ENCODE measurements at regions not wholly inside any gene's neighbourhood (a gene's known extent, or its start where the extent isn't known, plus 50 kb on each side); places are given as distances from the start of the nearest gene placed in this dataset.

- no peak for DNase-seq (ENCODE audit: low read depth in 1 of 2, low spot score in 1 of 2)
- no peaks in the 10 kb centered on the region for H3K27me3 ChIP-seq (ENCODE audit: insufficient read depth, poor library complexity, severe bottlenecking)
- H3K27ac ChIP-seq (replicated peaks) = no peak overlapping the region
- H3K4me3 ChIP-seq (replicated peaks; ENCODE audit: insufficient read depth, low read length) = no peak overlapping the region
- TF ChIP-seq SPI1 (IDR thresholded peaks at IDR 0.05; ENCODE audit: borderline replicate concordance, low read depth) (no peak), CTCF (IDR thresholded peaks at IDR 0.05; ENCODE audit: insufficient read depth, low read length) (no peak), GABPA (IDR thresholded peaks at IDR 0.05; ENCODE audit: low read depth) (no peak), POLR2AphosphoS5 (IDR thresholded peaks at IDR 0.05; ENCODE audit: low read depth) (no peak), REST (IDR thresholded peaks at IDR 0.05; ENCODE audit: insufficient replicate concordance, low read depth) (no peak)
Measured at GRCh38 chr19:28022506-28022905, 1190.4 kb downstream of the UQCRFS1 start.

GRCh38 chr19:28021259-28022185 is 1191.4 kb downstream of the UQCRFS1 start:
- no peak for DNase-seq (ENCODE audit: low read depth in 1 of 2, low spot score in 1 of 2)
- H3K27me3 ChIP-seq (ENCODE audit: insufficient read depth, poor library complexity, severe bottlenecking) = no peaks in the 10 kb centered on the region
- TF ChIP-seq POLR2AphosphoS5 (IDR thresholded peaks at IDR 0.05; ENCODE audit: low read depth) (no peak), GABPA (IDR thresholded peaks at IDR 0.05; ENCODE audit: low read depth) (no peak), REST (IDR thresholded peaks at IDR 0.05; ENCODE audit: insufficient replicate concordance, low read depth) (no peak), CTCF (IDR thresholded peaks at IDR 0.05; ENCODE audit: insufficient read depth, low read length) (no peak), SPI1 (IDR thresholded peaks at IDR 0.05; ENCODE audit: borderline replicate concordance, low read depth) (no peak)
- H3K4me3 ChIP-seq (replicated peaks; ENCODE audit: insufficient read depth, low read length) = no peak overlapping the region
- no peak overlapping the region for H3K27ac ChIP-seq (replicated peaks)

- no peak overlapping the region for H3K4me3 ChIP-seq (replicated peaks; ENCODE audit: insufficient read depth, low read length)
- no peaks in the 10 kb centered on the region for H3K27me3 ChIP-seq (ENCODE audit: insufficient read depth, poor library complexity, severe bottlenecking)
- TF ChIP-seq CTCF (IDR thresholded peaks at IDR 0.05; ENCODE audit: insufficient read depth, low read length) (no peak), GABPA (IDR thresholded peaks at IDR 0.05; ENCODE audit: low read depth) (no peak), SPI1 (IDR thresholded peaks at IDR 0.05; ENCODE audit: borderline replicate concordance, low read depth) (no peak), POLR2AphosphoS5 (IDR thresholded peaks at IDR 0.05; ENCODE audit: low read depth) (no peak), REST (IDR thresholded peaks at IDR 0.05; ENCODE audit: insufficient replicate concordance, low read depth) (no peak)
- H3K27ac ChIP-seq (replicated peaks) = no peak overlapping the region
- no peak for DNase-seq (ENCODE audit: low read depth in 1 of 2, low spot score in 1 of 2)
Measured at GRCh38 chr19:28020619-28021258, 1192.2 kb downstream of the UQCRFS1 start.
